Left ventricle myocardium inferior (tissue), 1 donor: ENCODE measurements at regions not wholly inside any gene's neighbourhood (a gene's known extent, or its start where the extent isn't known, plus 50 kb on each side); places are given as distances from the start of the nearest gene placed in this dataset.
"Not testable (repeated sequence)": the region's sequence is repeated elsewhere in the genome, so short reads cannot be mapped to it uniquely, and the experiment has no call there.

Source experiments
- DNase-seq: peaks from one replicate; pipeline ENCODE4 v3.0.0-alpha.2; 2020
- H3K27ac ChIP-seq: fragments of 200-600 bp; replicated peaks from 2 replicates; pipeline ENCODE4 v1.8.0; 2021
- H3K27me3 ChIP-seq: fragments of 200-600 bp; 2 replicates; pipeline ENCODE4 v1.8.0; 2021; ENCODE audit warnings: low read depth
- H3K36me3 ChIP-seq: fragments of 200-600 bp; 2 replicates; pipeline ENCODE4 v1.8.0; 2021
- H3K4me1 ChIP-seq: fragments of 200-600 bp; 2 replicates; pipeline ENCODE4 v1.8.0; 2021
- H3K4me3 ChIP-seq: fragments of 200-600 bp; 2 replicates; pipeline ENCODE4 v1.8.0; 2021; ENCODE audit warnings: mild to moderate bottlenecking, moderate library complexity
- H3K9me3 ChIP-seq: fragments of 200-600 bp; replicated peaks from 2 replicates; pipeline ENCODE4 v1.8.0; 2021
- CTCF ChIP-seq: fragments of 200-600 bp; IDR thresholded peaks from 2 replicates; pipeline ENCODE4 v1.8.0; 2021; ENCODE audit warnings: antibody characterized with exemption, mild to moderate bottlenecking, borderline replicate concordance
- intact Hi-C: fragments of 100-400 bp; cut with micrococcal nuclease; formaldehyde crosslinking; loops from one replicate; pipeline ENCODE4 v1.11.0; 2022
- donor health status: DM: no; HTN: yes; CAD: no; lungs with severe emphysema.

GRCh38 chr12:124222368-124223245 lies 72.3 kb upstream of the RFLNA start:
- H3K4me3 ChIP-seq, result no peak overlapping the region
- intact Hi-C loops, result no loop called here
- no peak for DNase-seq
- H3K27me3 ChIP-seq, result peaks cover 48% of the 10 kb centered on the region
- no peaks in the 10 kb centered on the region for H3K36me3 ChIP-seq
- no peak overlapping the region for H3K27ac ChIP-seq
- peaks cover 8% of the 10 kb centered on the region for H3K9me3 ChIP-seq
- no peak for TF ChIP-seq CTCF
- peaks cover 3% of the 10 kb centered on the region for H3K4me1 ChIP-seq

DNA sequence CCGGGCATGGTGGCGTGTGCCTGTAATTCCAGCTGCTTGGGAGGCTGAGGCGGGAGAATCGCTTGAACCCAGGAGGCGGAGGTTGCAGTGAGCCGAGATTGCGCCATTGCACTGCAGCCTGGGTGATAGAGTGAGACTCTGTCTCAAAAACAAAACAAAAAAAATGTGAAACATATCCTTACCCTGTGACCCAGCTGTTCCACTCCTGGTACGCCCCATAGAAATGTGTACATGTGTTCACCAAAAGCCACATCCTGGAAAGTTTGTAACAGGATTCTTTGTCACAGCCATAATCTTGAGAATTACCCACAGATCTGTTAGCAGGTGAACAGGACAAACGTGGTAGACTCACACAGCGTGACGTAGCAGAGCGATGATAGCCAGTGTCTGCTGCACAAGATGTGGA lies 71.2 kb upstream of the RFLNA start:
- DNase-seq, H3K9me3 ChIP-seq, intact Hi-C loops, H3K4me3 ChIP-seq, H3K4me1 ChIP-seq, H3K27ac ChIP-seq, H3K36me3 ChIP-seq: not testable (repeated sequence)
- H3K27me3 ChIP-seq, result peaks cover 59% of the 10 kb centered on the region

DNA sequence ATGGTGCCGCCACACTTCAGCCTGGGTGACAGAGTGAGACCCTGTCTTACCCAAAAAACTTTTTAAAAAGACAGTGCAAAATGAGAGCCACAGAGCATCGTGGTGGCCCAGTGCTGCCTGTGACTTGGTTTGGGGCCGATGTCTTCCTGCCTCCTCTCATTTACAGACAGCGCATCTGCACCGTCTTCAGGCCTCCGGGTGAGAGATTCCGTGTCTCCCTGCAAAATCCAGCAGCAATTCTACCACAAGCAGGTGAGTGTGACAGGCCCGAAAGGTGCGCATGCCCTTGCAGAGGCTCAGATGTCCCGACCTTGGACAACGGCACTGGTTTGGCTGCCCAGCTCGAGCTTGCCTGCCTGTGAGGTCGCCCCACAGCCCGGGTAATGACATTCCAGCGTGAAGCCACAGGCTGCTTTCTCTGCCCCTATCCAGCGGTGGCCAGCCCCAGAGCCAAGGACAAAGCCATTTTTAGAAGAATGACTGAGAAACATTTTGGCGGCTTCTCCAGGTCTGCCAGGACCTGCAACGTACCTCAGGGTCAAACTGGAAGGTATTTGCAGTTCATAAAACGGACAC lies 70.3 kb upstream of the RFLNA start:
- Histone ChIP-seq H3K4me3 (no peak overlapping the region), H3K36me3 (no peaks in the 10 kb centered on the region), H3K27ac (no peak overlapping the region), H3K4me1 (no peaks in the 10 kb centered on the region), H3K9me3 (peaks cover 11% of the 10 kb centered on the region), H3K27me3 (peaks cover 58% of the 10 kb centered on the region)
- intact Hi-C loops, result no loop called here
- no peak for TF ChIP-seq CTCF
- no peak for DNase-seq

GRCh38 chr12:124225730-124226129 lies 69.2 kb upstream of the RFLNA start:
- Histone ChIP-seq H3K27me3 (peaks cover 54% of the 10 kb centered on the region), H3K36me3 (no peaks in the 10 kb centered on the region), H3K4me3 (no peak overlapping the region), H3K4me1 (no peaks in the 10 kb centered on the region), H3K27ac (no peak overlapping the region), H3K9me3 (peaks cover 15% of the 10 kb centered on the region)
- TF ChIP-seq CTCF, result no peak
- intact Hi-C loops, result no loop called here
- no peak for DNase-seq

DNA sequence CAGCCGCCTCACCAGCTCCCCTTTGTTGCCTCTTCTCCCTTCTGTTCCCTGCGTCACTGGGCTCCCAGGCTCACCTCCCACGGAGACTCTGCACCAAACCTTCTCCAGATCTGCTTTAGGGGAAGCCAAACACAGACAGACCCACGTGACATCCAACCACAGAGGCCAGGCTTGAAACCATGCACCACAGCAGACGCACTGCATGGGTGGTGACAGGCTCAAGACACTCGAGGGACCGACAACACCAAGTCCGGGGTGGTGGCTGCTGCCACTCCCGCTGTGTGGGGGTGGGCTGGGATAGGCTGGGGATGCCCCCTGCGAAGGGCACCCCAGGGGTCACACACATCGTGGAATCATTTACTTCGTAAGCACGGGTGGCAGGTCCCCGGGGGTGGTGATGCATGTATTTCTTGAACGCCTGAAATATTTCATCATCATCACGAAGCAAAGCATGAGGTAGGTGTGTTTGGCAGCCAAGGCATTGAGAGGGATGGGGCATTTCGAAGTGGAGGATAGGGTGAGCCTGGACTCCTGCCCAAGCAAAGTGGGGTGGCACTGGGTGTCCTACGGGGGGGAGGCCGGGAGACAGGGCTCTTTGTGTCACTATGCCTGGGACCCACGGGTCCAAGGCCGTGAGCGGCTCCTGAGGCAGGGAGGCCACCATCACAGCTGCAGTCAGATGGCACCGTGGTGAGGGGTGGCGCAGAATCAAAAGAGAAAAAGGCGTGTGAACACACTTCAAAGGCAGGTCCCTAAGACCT lies 66.8 kb upstream of the RFLNA start:
- no peak for TF ChIP-seq CTCF
- H3K36me3 ChIP-seq, result no peaks in the 10 kb centered on the region
- no peak overlapping the region for H3K4me3 ChIP-seq
- peaks cover 40% of the 10 kb centered on the region for H3K27me3 ChIP-seq
- peaks cover 25% of the 10 kb centered on the region for H3K9me3 ChIP-seq
- no peak for DNase-seq
- intact Hi-C loops, result no loop called here
- H3K4me1 ChIP-seq, result no peaks in the 10 kb centered on the region
- H3K27ac ChIP-seq, result no peak overlapping the region

DNA sequence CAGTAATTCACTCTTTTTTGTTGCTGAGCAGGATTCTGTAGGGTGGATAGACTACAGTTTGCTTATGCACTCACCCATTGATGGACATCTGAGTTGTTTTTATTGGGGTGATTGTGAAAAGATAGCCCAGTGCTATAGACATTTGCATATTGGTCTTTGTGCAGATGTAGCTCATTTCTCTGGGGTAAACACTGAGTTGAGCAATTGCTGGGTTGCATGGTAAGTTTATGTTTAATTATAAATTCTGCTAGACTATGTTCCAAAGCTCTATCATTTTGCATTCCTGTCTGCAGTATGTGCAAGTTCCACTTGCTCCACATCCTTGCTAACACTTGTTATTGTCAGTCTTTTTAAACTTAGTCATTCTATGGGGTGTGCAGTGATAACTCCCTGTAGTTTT lies 65.4 kb upstream of the RFLNA start:
- no peak overlapping the region for H3K4me3 ChIP-seq
- H3K27ac ChIP-seq, result no peak overlapping the region
- peaks cover 25% of the 10 kb centered on the region for H3K9me3 ChIP-seq
- no peak for DNase-seq
- intact Hi-C loops, result no loop called here
- peaks cover 37% of the 10 kb centered on the region for H3K27me3 ChIP-seq
- TF ChIP-seq CTCF, result no peak
- no peaks in the 10 kb centered on the region for H3K36me3 ChIP-seq
- no peaks in the 10 kb centered on the region for H3K4me1 ChIP-seq
